HCEC 1CT (cell line): ENCODE measurements at regions not wholly inside any gene's neighbourhood (a gene's known extent, or its start where the extent isn't known, plus 50 kb on each side); places are given as distances from the start of the nearest gene placed in this dataset.
"Not testable (repeated sequence)": the region's sequence is repeated elsewhere in the genome, so short reads cannot be mapped to it uniquely, and the experiment has no call there.

ENCODE experiments used
- DNase-seq: peaks from one replicate; pipeline ENCODE4 v3.0.0-alpha.2; 2017

GRCh38 chr7:80018941-80019808, 115.5 kb upstream of the GNAI1 start:
- DNase-seq = peak; percentile 61

- DNase-seq = no peak
Observed at GRCh38 chr7:80017101-80017698, 117.4 kb upstream of the GNAI1 start.

GRCh38 chr7:80014511-80014910, 120.1 kb upstream of the GNAI1 start:
- peak; percentile 12 for DNase-seq

DNA sequence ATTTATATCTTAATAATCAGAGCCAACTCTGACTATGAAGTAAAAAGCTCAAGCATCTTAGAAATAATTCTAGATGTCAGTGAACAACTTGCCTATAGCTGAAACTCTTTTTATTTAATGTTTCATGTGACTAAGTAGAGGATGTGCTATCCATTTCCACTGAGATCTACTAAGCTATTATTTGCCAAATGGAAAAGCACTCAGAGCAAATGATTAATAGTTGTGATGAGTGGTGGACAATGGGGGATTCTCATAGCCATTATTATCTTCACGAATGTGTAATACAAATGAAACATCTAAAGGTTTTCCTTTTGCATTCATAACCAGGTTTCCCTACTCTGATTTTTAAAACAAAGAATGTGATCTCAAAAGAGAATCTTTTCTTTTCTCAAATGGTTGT, 126.6 kb upstream of the GNAI1 start:
- no peak for DNase-seq

- DNase-seq = peak; percentile 51
Observed at GRCh38 chr7:80002865-80003264, 131.8 kb upstream of the GNAI1 start.

GRCh38 chr7:79998363-79998762, 136.3 kb upstream of the GNAI1 start:
- DNase-seq = no peak

DNA sequence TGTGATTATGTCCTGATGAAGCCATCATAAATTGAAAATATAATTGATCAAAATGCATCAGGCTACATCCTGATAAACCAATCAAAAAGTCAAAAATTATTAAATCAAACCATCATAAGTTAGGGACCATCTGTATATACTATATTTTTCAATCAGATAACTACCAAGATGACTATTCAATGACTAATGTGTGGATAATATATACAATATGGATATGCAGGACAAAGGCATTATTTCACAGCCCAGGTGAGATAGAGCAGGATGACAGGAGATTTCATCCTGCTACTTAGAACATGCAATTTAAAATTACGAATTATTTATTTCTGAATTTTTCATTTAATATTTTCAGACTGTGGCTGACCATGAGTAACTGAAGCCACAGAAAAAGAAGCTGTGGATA, 137.3 kb upstream of the GNAI1 start:
- DNase-seq = no peak

GRCh38 chr7:79995741-79996140, 138.9 kb upstream of the GNAI1 start:
- DNase-seq = not testable (repeated sequence)

GRCh38 chr7:79988653-79989052, 146.0 kb upstream of the GNAI1 start:
- DNase-seq = peak; percentile 83

- DNase-seq = peak; percentile 90
Observed at GRCh38 chr7:79984210-79984609, 150.4 kb upstream of the GNAI1 start.

DNA sequence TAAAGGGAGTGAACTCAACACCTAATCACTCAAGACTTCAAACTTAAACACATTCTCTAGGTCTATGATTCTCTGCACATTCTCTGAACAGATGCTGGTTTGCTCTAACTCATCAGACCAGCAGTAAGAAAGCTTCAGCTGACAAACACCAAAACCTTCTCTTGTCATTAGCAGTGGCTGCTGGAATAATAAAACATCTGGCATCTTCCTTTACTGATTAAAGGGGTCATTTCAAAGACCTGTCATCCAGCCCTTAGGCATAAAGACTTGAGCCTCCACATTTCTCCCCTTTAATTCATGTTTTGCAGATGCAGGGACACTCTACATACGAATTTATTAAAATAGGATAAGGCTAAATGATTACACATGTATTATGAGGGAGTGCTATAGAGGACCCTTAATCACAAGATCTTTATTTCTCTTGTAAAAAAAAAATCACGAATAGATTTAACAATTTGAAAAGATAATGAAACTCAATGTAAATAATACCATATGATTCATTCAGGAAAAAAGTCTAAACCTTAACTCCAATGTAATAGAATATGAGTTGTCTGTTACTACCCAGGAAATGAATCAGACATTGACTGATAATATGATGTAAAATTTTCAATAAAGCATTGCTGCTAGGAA, 152.4 kb upstream of the GNAI1 start:
- DNase-seq = peak; percentile 89

DNA sequence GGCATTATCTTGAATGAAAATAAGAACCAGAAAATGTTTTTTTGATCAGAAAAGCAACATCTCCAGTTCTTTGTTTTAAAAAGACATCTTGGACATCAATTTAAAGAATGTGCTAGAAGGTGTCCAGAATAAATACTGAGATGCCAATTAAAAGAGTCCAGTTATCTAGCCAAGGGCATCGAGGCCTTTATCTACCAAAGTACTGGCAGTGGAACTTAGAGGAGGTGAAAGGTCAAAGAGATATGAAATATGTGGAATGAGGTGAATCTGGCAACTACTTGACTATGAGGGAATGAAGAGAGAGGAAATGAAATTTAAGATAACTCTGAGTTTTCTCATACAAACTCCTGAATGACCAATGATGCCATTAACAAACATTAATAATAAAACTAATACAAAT, 154.3 kb upstream of the GNAI1 start:
- no peak for DNase-seq

DNA sequence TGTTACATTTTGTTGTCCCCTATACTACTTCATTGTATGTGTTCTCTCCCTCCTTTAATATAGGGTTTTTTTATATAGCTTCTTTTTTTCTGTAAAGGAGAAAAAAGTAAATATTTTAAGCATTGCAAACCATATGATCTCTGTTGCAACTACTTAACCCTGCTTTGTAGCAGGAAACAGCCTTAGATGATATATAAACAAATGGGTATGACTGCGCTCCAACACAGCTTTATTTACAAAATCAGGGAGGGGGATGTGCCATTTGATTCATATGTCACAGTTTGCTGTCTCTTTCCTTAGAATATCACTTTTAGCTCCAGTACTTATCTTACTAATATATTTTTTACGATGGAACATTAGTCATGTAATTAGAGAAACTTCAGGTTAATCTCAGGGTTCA, 155.2 kb upstream of the GNAI1 start:
- peak; percentile 96 for DNase-seq

DNA sequence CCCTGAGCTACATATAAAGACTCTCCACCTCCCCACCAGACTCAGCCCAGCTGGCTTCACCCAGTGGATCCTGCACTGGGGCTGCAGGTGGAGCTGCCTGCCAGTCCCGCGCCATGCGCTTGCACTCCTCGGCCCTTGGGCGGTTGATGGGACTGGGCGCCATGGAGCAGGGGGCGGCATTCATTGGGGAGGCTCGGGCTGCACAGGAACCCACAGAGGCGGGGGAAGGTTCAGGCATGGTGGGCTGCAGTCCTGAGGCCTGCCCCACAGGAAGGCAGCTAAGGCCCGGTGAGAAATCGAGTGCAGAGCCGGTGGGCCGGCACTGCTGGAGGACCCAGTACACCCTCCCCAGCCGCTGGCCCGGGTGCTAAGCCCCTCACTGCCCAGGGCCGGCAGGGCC, 157.2 kb upstream of the GNAI1 start:
- DNase-seq = no peak

- not testable (repeated sequence) for DNase-seq
Observed at GRCh38 chr7:79976711-79977020, 158.0 kb upstream of the GNAI1 start.

GRCh38 chr7:79975986-79976710, 158.5 kb upstream of the GNAI1 start:
- not testable (repeated sequence) for DNase-seq

- no peak for DNase-seq
Observed at GRCh38 chr7:79973455-79973854, 161.2 kb upstream of the GNAI1 start.

DNA sequence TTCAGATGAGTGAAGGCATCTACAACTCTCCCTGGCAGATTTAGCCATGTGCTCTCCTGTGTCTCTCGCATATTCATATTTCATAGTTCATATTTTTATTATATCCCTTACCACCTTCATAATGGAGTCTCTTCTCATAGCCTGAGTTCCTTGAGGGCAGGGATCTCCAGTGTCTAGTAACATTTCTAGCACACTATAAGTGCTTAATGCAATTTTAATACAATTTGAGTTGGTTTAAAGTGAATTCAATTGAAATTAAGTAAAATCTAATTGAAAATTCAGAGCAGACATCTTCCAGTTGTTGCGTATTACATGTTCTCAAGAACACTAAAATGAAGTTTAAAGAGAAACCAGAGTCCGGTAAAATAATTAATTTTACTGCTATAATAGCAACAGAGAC, 163.6 kb upstream of the GNAI1 start:
- no peak for DNase-seq

- DNase-seq = no peak
Observed at GRCh38 chr7:79968894-79969293, 165.7 kb upstream of the GNAI1 start.

GRCh38 chr7:79968077-79968648, 166.5 kb upstream of the GNAI1 start:
- no peak for DNase-seq

GRCh38 chr7:79965946-79966345, 168.7 kb upstream of the GNAI1 start:
- DNase-seq = no peak

- no peak for DNase-seq
Observed at GRCh38 chr7:79964463-79964862, 170.2 kb upstream of the GNAI1 start.

DNA sequence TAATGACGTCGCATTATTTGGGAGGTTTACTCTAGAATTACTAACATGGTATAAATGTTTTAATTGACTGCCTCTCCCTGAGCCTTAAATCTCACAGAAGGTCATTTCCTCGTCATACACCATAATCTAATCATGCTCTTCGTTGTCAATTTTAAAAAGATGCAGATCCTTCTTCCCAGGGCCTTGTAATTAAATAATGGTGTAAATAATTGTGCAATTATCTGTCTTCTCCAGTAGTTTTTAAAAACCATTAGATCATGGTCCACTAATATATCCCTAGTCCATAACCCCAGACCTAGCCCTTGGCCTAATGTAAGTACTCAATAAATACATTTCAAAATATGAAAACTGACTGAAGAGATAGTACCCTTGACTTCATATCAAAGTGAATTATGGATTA, 181.5 kb upstream of the GNAI1 start:
- DNase-seq = no peak
